Middle frontal gyrus (tissue), 1 donor: ENCODE measurements at regions not wholly inside any gene's neighbourhood (a gene's known extent, or its start where the extent isn't known, plus 50 kb on each side); places are given as distances from the start of the nearest gene placed in this dataset.

Source experiments
- DNase-seq: peaks from one replicate; pipeline ENCODE4 v3.0.0-alpha.2; 2015; ENCODE audit warnings: low spot score; ENCODE audit errors: extremely low spot score

DNA sequence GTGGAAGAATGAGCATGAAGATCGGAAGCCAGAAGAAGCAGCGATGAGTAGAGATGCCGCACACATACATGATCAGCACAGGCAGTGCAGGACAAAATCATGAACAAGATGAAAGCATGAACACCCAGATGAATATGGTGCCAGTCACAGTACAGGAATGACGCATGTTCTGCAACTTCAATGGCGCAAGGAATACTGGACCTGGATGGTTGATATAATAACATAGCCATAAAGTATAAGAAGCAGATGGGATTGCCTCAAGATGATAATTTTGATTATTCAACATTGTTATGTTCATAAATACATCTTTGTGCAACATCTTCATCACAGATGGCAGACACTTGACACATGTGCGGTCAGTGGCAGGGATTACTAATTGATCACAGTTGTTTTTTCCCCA is 59.7 kb upstream of the SLCO3A1 start:
- DNase-seq = no peak

DNA sequence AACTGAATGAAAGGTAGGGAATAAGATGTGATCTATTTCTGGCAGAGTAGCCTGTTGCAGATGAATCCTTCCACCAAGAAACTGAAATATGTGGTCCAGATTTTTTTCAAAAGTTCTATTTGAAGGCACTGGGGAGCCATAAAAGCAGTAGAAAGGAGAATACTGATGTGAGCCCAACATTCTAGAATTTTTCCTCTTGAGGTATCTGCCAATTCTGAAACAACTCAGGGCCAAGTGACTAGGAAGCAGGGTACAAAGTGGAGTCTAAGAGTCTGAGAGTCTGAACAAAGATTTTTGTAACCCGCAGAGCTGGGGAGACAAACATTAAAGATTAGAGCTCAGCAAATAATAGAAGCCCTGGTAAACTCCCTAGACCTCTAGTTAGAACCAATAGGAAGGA is 58.3 kb upstream of the SLCO3A1 start:
- no peak for DNase-seq

DNA sequence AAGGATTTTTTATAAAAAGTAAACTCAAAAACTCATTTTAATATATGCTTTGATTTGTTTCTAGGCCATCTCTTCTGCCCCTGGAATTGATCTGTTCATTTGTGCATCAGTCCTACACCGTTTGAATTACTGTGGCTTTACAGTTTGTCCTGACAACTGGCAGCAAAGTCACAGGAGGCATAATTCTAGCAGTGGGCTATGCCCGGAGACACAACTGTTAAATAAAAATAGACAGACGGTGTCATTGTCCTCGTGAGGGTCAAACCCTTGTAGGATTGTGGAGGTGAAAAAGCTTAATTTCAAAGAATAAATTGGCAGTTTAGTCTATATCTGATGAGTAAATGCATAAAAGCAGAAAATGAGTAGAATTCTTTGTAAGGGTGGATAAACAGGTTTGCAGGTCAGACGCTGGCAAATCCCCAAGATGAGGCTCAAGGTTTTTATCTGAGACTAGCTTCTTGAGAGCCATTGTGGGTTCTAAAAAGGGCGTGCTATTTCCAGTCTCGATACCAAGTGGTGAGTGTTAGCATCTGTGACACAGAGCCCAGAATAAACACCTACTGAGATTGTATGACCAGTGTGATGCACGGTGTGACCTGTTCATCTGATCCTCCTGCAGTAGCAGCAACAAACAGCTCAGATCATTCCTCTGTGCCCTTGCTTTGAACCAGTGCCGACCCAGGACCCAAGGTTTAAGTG is 51.5 kb upstream of the SLCO3A1 start:
- no peak for DNase-seq

DNA sequence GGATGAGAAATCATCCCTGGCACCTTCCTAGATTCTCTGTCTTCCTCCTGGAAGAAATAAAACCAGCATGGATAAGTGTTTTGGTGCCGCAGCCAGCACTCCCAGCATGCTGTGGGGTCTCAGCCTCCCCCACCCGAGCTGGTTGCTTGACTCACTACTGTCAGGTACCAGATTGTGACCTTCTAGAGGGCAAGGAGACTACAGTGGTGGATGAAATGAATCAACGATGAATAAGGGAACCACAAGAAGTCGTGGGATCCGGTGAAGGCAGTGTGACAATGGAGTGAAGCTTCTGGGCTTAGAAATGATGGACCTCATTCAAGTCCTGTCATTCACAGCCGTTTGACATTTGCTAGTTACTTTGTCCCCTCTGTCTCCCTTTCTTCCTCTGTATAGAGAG is 50.2 kb upstream of the SLCO3A1 start:
- DNase-seq = no peak
